ENCODE measurements at regions not wholly inside any gene's neighbourhood (a gene's known extent, or its start where the extent isn't known, plus 50 kb on each side); places are given as distances from the start of the nearest gene placed in this dataset.

GRCh38 chr1:83673312-83673711 lies 325.6 kb downstream of the TTLL7 start:
- DNase-seq (ENCODE audit: low read depth) = no peak

DNA sequence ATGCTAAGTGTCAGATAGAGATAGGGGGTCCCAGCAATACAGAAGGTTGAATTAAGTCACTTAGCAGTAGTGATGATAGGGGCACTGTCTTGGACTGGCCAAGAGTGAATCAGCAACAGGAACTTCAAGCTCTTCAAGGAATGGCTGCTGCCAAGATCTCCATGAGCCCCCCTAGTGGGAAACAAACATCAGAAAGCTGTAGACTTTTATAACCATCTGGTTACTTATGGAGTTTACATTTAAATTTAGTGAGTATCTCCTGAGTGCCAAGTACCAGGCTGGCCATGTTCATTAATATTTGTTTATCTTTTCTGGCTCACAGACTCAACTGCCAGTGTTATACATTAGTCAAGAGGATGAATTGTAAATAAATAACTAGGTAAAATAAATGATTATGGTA lies 327.3 kb downstream of the TTLL7 start:
- no peak for DNase-seq (ENCODE audit: low read depth)

DNA sequence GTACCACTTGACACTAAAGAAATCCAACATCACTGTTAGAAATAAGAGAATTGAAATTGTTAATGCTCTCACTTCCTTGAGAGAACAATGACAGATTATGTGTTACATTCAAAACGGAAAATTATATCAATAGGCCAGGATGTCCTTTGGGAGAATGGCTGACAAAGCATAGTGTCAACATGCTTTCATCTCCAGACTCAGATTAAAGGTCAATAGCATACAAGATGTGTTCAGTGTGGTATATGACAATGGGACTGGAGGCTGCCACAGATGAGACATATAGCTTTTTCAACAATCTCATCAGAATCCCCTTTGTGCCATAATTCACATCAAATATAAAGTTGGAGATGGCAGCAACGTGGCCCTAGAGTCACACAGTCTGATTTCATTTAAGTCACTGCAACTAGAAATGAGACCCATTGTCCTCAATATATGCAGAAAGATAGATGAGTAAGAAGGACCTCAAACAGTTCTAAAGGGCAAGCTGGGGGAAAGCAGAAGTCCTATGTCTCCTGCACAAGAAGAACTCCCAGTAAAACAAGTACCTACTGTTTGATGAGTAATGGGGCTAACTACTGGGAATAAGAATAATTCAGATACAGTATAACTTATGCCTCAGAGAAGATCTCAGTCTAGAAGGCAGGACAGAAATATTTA lies 327.9 kb downstream of the TTLL7 start:
- DNase-seq (ENCODE audit: low read depth) = no peak

GRCh38 chr1:83641796-83642443 lies 357.0 kb downstream of the TTLL7 start:
- DNase-seq (ENCODE audit: low read depth) = no peak

GRCh38 chr1:83641206-83641658 lies 357.7 kb downstream of the TTLL7 start:
- no peak for DNase-seq (ENCODE audit: low read depth)

GRCh38 chr1:83639785-83640184 lies 359.1 kb downstream of the TTLL7 start:
- no peak for DNase-seq (ENCODE audit: low read depth)

GRCh38 chr1:83637586-83637985 lies 361.3 kb downstream of the TTLL7 start:
- no peak for DNase-seq (ENCODE audit: low read depth)

- no peak for DNase-seq (ENCODE audit: low read depth)
Measured at GRCh38 chr1:83637009-83637408, 361.9 kb downstream of the TTLL7 start.

DNA sequence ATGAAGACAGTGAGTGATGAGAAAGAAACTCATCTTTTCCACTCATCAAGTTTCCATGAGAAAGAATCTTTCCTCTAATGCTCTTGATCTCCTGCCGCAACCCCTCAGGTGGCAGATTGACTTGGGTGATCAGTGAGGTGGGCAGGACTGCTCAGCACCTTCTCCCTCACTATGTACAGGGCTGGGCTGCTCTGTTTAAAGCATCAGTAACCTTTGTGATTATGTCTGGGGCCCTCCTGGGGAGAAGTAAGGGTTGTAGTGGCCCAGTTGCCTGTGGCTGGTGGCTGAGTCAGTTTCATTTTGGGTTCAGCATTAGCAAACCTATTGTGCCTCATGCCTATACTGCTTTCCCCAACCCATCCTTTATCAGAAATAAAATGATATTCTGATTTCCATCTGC lies 366.0 kb downstream of the TTLL7 start:
- no peak for DNase-seq (ENCODE audit: low read depth)

DNA sequence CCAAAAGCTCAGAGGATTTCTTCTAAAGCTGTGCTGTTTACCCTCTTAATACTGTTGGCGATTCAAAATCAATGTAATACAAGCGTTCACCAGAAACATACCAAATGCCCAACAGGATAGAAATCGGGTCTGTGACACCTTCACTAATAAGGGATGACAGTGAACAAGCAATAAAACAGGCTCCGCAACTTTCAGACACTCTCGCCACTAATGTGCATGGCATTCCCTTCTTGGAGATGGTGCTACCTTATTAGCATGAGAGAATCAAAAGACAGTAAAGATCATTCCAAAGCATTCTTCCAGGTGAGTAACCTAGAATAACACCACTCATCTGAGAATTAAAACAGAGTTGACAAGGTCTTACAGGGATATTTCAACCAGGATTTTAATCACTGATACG lies 367.1 kb downstream of the TTLL7 start:
- no peak for DNase-seq (ENCODE audit: low read depth)

GRCh38 chr1:83627045-83627444 lies 371.9 kb downstream of the TTLL7 start:
- no peak for DNase-seq (ENCODE audit: low read depth)

DNA sequence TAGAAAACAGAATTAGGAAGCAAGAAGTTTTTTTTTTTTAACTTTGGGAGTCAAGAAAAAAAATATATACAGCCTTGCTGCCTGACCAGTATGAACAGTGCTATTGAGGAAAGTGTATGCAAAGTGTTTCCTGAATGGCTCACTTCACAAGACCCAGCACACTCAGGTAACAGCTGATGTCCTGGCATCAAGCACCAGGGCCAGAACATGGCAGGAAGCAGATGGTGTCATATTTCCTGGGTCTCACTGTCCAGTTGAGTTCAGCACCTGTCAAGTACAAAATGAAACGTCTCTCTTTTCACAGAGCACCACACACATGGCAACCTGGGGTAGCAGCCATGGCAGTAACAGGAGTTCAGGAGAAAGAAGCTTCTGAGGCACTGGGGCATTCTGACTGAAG lies 372.3 kb downstream of the TTLL7 start:
- DNase-seq (ENCODE audit: low read depth) = no peak

DNA sequence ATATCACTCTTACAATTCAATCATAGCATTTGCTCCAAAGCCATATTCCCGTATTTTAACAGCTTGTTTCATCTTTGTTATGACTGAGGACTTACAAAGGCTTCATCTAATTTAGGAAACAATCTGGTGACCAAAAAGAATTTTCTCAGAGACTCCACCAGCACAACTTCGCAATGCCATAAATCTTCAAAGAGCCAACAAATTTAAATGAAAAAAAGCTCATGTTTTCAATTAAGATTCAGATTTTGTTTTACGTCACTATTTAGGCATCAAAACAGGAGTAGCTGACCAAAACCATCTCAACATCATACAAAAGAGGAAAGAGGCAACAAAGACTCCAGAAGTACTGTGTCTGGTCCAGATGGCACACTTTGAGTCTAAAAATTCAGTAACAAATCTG lies 373.3 kb downstream of the TTLL7 start:
- no peak for DNase-seq (ENCODE audit: low read depth)

- DNase-seq (ENCODE audit: low read depth) = no peak
Measured at GRCh38 chr1:83620016-83620415, 378.9 kb downstream of the TTLL7 start.

GRCh38 chr1:83619170-83619896 lies 379.6 kb downstream of the TTLL7 start:
- no peak for DNase-seq (ENCODE audit: low read depth)

DNA sequence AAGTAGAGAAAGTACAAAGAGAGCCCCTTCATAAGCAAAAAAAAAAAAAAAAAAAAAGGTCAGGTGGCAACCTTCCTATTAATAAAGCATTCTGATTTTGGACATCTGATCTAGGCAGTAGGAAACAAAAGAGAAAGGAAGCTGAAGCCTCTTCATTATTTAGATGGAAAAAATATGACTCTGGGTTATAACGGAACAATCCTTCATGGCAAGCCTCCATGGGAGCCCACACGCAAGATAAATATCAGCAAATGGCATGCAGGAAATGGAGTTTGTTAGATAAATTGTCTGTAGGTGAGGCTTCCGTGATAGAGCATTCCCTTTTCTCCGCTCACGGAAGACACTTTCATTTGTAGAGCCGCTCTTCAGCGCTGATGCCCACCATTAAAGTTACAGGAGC lies 381.0 kb downstream of the TTLL7 start:
- no peak for DNase-seq (ENCODE audit: low read depth)

DNA sequence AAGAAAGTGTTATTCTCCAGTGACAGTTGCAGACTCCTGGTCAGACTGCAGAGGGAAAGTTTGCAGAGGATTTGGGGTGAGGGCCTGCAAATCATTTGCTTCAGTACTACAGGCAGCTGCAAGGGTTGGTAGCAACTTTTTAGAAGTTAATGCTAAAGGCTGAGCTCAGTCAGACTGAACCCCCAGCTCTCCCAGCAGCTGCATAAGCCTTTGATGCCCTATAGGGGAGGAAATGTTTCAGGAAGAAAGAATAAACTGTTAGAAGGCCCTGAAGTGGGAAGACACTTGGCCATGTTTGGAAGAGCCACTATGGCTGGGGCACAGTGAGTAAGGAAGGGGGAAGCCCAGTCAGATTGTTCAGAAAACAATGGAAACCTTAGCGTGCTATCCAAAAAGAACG lies 383.6 kb downstream of the TTLL7 start:
- no peak for DNase-seq (ENCODE audit: low read depth)

- DNase-seq (ENCODE audit: low read depth) = no peak
Measured at GRCh38 chr1:83606416-83606955, 392.4 kb downstream of the TTLL7 start.

DNA sequence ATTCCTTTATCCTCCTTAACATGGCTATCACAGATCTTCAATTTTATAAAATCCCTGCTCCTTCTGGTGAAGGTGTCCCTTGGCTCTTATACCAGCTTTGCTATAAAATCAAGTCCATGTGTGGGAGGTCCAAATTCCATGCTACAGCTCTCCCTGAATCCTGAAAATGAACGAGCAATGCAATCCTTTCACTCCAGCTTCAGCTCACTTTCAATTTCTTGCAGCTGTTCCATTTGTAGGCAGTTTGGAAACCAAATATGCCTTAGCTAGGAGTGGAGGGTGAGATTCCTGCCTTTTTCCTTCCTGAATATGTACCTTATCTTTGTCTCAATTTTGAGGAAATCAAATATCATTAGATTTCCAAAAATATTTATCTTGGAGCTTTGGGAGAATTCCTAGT lies 402.6 kb downstream of the TTLL7 start:
- DNase-seq (ENCODE audit: low read depth) = no peak

- DNase-seq (ENCODE audit: low read depth) = no peak
Measured at GRCh38 chr1:83593073-83593472, 405.9 kb downstream of the TTLL7 start.

DNA sequence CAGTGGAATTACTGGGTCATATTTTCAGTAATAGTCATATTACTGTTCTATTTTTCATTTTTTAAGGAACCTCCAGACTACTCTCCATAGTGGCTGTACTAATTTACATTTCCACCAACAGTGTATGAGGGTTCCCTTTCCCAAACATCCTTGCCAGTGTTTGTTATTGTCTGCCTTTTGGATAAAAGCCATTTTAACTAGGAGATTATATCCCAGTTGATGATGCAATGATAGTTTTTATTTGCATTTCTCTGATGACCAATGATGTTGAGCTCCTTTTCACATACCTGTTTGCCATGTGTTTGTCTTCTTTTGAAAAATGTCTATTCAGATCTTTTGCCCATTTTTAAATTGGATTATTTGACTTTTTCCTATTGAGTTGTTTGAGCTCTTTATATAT lies 410.8 kb downstream of the TTLL7 start:
- DNase-seq (ENCODE audit: low read depth) = no peak

GRCh38 chr1:83583351-83584014 lies 415.4 kb downstream of the TTLL7 start:
- DNase-seq (ENCODE audit: low read depth) = no peak

DNA sequence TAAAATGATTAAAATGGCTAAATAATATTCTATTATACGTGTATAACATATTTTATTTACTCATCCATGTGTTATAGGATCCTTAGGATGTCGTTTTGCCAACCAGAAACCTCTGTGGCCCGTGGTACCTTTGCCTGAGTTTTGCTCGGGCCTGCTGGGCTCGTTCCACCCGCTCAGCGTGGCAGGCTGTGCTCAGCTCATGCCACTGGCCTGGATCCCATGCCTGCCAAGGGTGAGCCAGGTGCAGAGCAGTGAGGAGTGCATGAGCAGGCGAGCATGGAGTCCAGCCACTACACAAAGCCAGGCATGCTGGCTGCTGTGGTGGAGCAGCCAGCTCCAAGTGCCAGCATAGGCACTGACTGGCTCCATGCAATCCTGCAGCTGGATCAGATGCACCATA lies 417.2 kb downstream of the TTLL7 start:
- DNase-seq (ENCODE audit: low read depth) = no peak
